ENCODE measurements at regions not wholly inside any gene's neighbourhood (a gene's known extent, or its start where the extent isn't known, plus 50 kb on each side); places are given as distances from the start of the nearest gene placed in this dataset.
"Not testable (repeated sequence)": the region's sequence is repeated elsewhere in the genome, so short reads cannot be mapped to it uniquely, and the experiment has no call there.

GRCh38 chr4:72875138-72875537 is 194.4 kb downstream of the COX18 start:
- no peak for DNase-seq

GRCh38 chr4:72864898-72865297 is 204.6 kb downstream of the COX18 start:
- no peak for DNase-seq

- not testable (repeated sequence) for DNase-seq
These were observed 205.2 kb downstream of the COX18 start for GRCh38 chr4:72864277-72864676.

- no peak for DNase-seq
These were observed 208.8 kb downstream of the COX18 start for GRCh38 chr4:72860766-72861165.

GRCh38 chr4:72858328-72858727 is 211.2 kb downstream of the COX18 start:
- DNase-seq: peak; percentile 20

- no peak for DNase-seq
These were observed 211.7 kb downstream of the COX18 start for GRCh38 chr4:72857787-72858186.

GRCh38 chr4:72857216-72857615 is 212.3 kb downstream of the COX18 start:
- no peak for DNase-seq

- no peak for DNase-seq
These were observed 223.0 kb downstream of the COX18 start for GRCh38 chr4:72846280-72847111.

- peak; percentile 36 for DNase-seq
These were observed 226.1 kb downstream of the COX18 start for GRCh38 chr4:72843466-72843865.

- no peak for DNase-seq
These were observed 227.2 kb downstream of the COX18 start for GRCh38 chr4:72842323-72842722.

GRCh38 chr4:72840166-72840565 is 229.3 kb downstream of the COX18 start:
- not testable (repeated sequence) for DNase-seq

- no peak for DNase-seq
These were observed 240.7 kb downstream of the COX18 start for GRCh38 chr4:72828864-72829263.

- DNase-seq: no peak
These were observed 241.5 kb downstream of the COX18 start for GRCh38 chr4:72827968-72828367.

GRCh38 chr4:72820107-72820506 is 249.4 kb downstream of the COX18 start:
- no peak for DNase-seq

- peak; percentile 59 for DNase-seq
These were observed 248.0 kb upstream of the ADAMTS3 start for GRCh38 chr4:72817012-72817411.

- no peak for DNase-seq
These were observed 245.2 kb upstream of the ADAMTS3 start for GRCh38 chr4:72814241-72814640.

GRCh38 chr4:72809208-72809607 is 240.2 kb upstream of the ADAMTS3 start:
- no peak for DNase-seq

GRCh38 chr4:72805284-72805683 is 236.3 kb upstream of the ADAMTS3 start:
- no peak for DNase-seq

GRCh38 chr4:72797486-72797885 is 228.5 kb upstream of the ADAMTS3 start:
- DNase-seq: no peak

GRCh38 chr4:72791054-72791453 is 222.0 kb upstream of the ADAMTS3 start:
- DNase-seq: no peak

- no peak for DNase-seq
These were observed 217.5 kb upstream of the ADAMTS3 start for GRCh38 chr4:72786401-72786990.

GRCh38 chr4:72779241-72779640 is 210.2 kb upstream of the ADAMTS3 start:
- no peak for DNase-seq

- DNase-seq: no peak
These were observed 208.4 kb upstream of the ADAMTS3 start for GRCh38 chr4:72777436-72777835.

- DNase-seq: no peak
These were observed 201.7 kb upstream of the ADAMTS3 start for GRCh38 chr4:72770708-72771107.
